ENCODE measurements at regions not wholly inside any gene's neighbourhood (a gene's known extent, or its start where the extent isn't known, plus 50 kb on each side); places are given as distances from the start of the nearest gene placed in this dataset.

- Histone ChIP-seq H3K9ac (ENCODE audit: low read length) (no peak overlapping the region), H3K9me3 (ENCODE audit: low read length) (no peaks in the 10 kb centered on the region), H4K20me1 (ENCODE audit: low read length) (no peaks in the 10 kb centered on the region), H3K27ac (ENCODE audit: low read length) (no peak overlapping the region), H3K27me3 (ENCODE audit: low read length) (no peaks in the 10 kb centered on the region), H2AFZ (ENCODE audit: low read length) (no peak overlapping the region), H3K4me1 (ENCODE audit: insufficient read depth, low read length) (no peaks in the 10 kb centered on the region), H3K9me2 (replicated peaks; ENCODE audit: low read length) (no peaks in the 10 kb centered on the region), H3K4me3 (ENCODE audit: low read length) (no peak overlapping the region), H3F3A (ENCODE audit: low read length, unreplicated experiment) (no peaks in the 10 kb centered on the region), H3K79me2 (ENCODE audit: low read length) (no peaks in the 10 kb centered on the region), H3K36me3 (ENCODE audit: low read depth, low read length) (no peaks in the 10 kb centered on the region), H3K4me2 (ENCODE audit: low read length) (no peak overlapping the region)
- ATAC-seq (peak; percentile 73), DNase-seq (peak; percentile 60)
- ChIA-PET CTCF (interaction anchor here (0.8 kb wide), 1 partner anchor 256 kb away, joined by 3 read pairs; no protein-coding TSS in a partner anchor), POLR2A (ENCODE audit: unreplicated experiment) (interaction anchor here (0.6 kb wide), 1 partner anchor 1095 kb away, joined by 3 read pairs; no protein-coding TSS in a partner anchor)
- intact Hi-C loops (cut with micrococcal nuclease): loop anchor here (1.0 to 5.0 kb wide), 2 partner anchors 255 to 412 kb away; no protein-coding TSS in a partner anchor
- no TSS peak for BruUV-seq (replicated peaks)
- TF ChIP-seq EZH2phosphoT487 (IDR thresholded peaks at IDR 0.05; ENCODE audit: borderline replicate concordance, low read length): no peak
- TF ChIP-seq CTCF (conservative IDR thresholded peaks at IDR 0.05; ENCODE audit: low read depth, low read length): peak; percentile 69
These were observed 252.4 kb upstream of the CPEB2 start for GRCh38 chr4:14749910-14750309.

GRCh38 chr4:14752341-14753046 lies 249.8 kb upstream of the CPEB2 start:
- no peak overlapping the region for H2AFZ ChIP-seq (ENCODE audit: low read length)
- no peak for ATAC-seq
- intact Hi-C loops (cut with micrococcal nuclease): loop anchor here (5.0 kb wide), 1 partner anchor 410 kb away; no protein-coding TSS in a partner anchor
- no TSS peak for BruUV-seq (replicated peaks)
- no peaks in the 10 kb centered on the region for H3K9me3 ChIP-seq (ENCODE audit: low read length)
- no peak overlapping the region for H3K9ac ChIP-seq (ENCODE audit: low read length)
- POLR2A ChIA-PET (ENCODE audit: unreplicated experiment): interaction anchor here (0.6 kb wide), 1 partner anchor 229 kb away, joined by 3 read pairs; no protein-coding TSS in a partner anchor
- no peaks in the 10 kb centered on the region for H3K27me3 ChIP-seq (ENCODE audit: low read length)
- H3K4me3 ChIP-seq (ENCODE audit: low read length): no peak overlapping the region
- no peaks in the 10 kb centered on the region for H3K9me2 ChIP-seq (replicated peaks; ENCODE audit: low read length)
- no peak overlapping the region for H3K4me2 ChIP-seq (ENCODE audit: low read length)
- TF ChIP-seq CTCF (conservative IDR thresholded peaks at IDR 0.05; ENCODE audit: low read depth, low read length) (no peak), EZH2 (IDR thresholded peaks at IDR 0.05; ENCODE audit: low read length, unreplicated experiment) (no peak), EZH2phosphoT487 (IDR thresholded peaks at IDR 0.05; ENCODE audit: borderline replicate concordance, low read length) (no peak)
- CTCF ChIA-PET: no interaction called here
- no peaks in the 10 kb centered on the region for H3K79me2 ChIP-seq (ENCODE audit: low read length)
- no peaks in the 10 kb centered on the region for H3F3A ChIP-seq (ENCODE audit: low read length, unreplicated experiment)
- H3K4me1 ChIP-seq (ENCODE audit: insufficient read depth, low read length): no peaks in the 10 kb centered on the region
- H3K36me3 ChIP-seq (ENCODE audit: low read depth, low read length): no peaks in the 10 kb centered on the region
- no peak for DNase-seq
- no peaks in the 10 kb centered on the region for H4K20me1 ChIP-seq (ENCODE audit: low read length)
- H3K27ac ChIP-seq (ENCODE audit: low read length): no peak overlapping the region

GRCh38 chr4:14767142-14767541 lies 235.1 kb upstream of the CPEB2 start:
- intact Hi-C loops (cut with micrococcal nuclease): no loop called here
- no peaks in the 10 kb centered on the region for H3K9me2 ChIP-seq (replicated peaks; ENCODE audit: low read length)
- no TSS peak for BruUV-seq (replicated peaks)
- no peaks in the 10 kb centered on the region for H3K27me3 ChIP-seq (ENCODE audit: low read length)
- no peak for TF ChIP-seq EZH2 (IDR thresholded peaks at IDR 0.05; ENCODE audit: low read length, unreplicated experiment)
- TF ChIP-seq CTCF (conservative IDR thresholded peaks at IDR 0.05; ENCODE audit: low read depth, low read length): no peak
- TF ChIP-seq EZH2phosphoT487 (IDR thresholded peaks at IDR 0.05; ENCODE audit: borderline replicate concordance, low read length): no peak
- no peaks in the 10 kb centered on the region for H3K79me2 ChIP-seq (ENCODE audit: low read length)
- H3K9me3 ChIP-seq (ENCODE audit: low read length): no peaks in the 10 kb centered on the region
- H3K9ac ChIP-seq (ENCODE audit: low read length): no peak overlapping the region
- no peak for ATAC-seq
- no peaks in the 10 kb centered on the region for H3K36me3 ChIP-seq (ENCODE audit: low read depth, low read length)
- POLR2A ChIA-PET (ENCODE audit: unreplicated experiment): no interaction called here
- H3K4me2 ChIP-seq (ENCODE audit: low read length): no peak overlapping the region
- no peak overlapping the region for H2AFZ ChIP-seq (ENCODE audit: low read length)
- H3K27ac ChIP-seq (ENCODE audit: low read length): no peak overlapping the region
- H3K4me1 ChIP-seq (ENCODE audit: insufficient read depth, low read length): no peaks in the 10 kb centered on the region
- no peak for DNase-seq
- no peak overlapping the region for H3K4me3 ChIP-seq (ENCODE audit: low read length)
- no peaks in the 10 kb centered on the region for H3F3A ChIP-seq (ENCODE audit: low read length, unreplicated experiment)
- CTCF ChIA-PET: no interaction called here
- H4K20me1 ChIP-seq (ENCODE audit: low read length): no peaks in the 10 kb centered on the region
